ENCODE measurements at regions not wholly inside any gene's neighbourhood (a gene's known extent, or its start where the extent isn't known, plus 50 kb on each side); places are given as distances from the start of the nearest gene placed in this dataset.

DNA sequence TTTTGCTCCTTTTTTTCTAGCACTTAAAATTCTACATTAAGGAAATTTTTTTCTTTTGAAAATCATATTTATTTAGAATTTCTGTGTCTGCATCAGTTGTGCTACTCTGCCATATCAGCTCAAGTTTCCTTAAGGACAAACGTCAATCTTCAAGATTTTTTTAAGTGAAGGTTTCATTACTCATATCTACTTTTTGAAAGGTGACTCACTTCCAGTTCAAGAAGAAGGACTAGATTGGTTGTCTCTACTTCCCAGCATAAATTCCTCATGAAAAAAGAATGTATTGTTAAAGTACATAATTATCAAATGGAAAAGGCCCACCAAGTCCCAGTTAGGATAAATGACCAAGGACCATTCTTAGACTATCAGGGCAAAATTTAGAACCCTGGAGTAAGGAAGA, 626.5 kb downstream of the DMRTA1 start:
- no peak overlapping the region for H3K27ac Mint-ChIP-seq (ENCODE audit: unreplicated experiment)
- no peaks in the 10 kb centered on the region for H3K27me3 Mint-ChIP-seq (ENCODE audit: unreplicated experiment)
- H3K9me3 Mint-ChIP-seq (ENCODE audit: unreplicated experiment): no peaks in the 10 kb centered on the region
- DNase-seq (ENCODE audit: extremely low spot score, unreplicated experiment): no peak
- H3K36me3 Mint-ChIP-seq (ENCODE audit: unreplicated experiment): no peaks in the 10 kb centered on the region
- no peak for TF ChIP-seq CTCF (IDR thresholded peaks at IDR 0.05)
- no peaks in the 10 kb centered on the region for H3K4me1 Mint-ChIP-seq (ENCODE audit: unreplicated experiment)
- H3K4me3 Mint-ChIP-seq (ENCODE audit: unreplicated experiment): no peak overlapping the region

- Mint-ChIP-seq H3K27me3 (ENCODE audit: unreplicated experiment) (no peaks in the 10 kb centered on the region), H3K4me1 (ENCODE audit: unreplicated experiment) (no peaks in the 10 kb centered on the region), H3K36me3 (ENCODE audit: unreplicated experiment) (no peaks in the 10 kb centered on the region), H3K4me3 (ENCODE audit: unreplicated experiment) (no peak overlapping the region), H3K9me3 (ENCODE audit: unreplicated experiment) (no peaks in the 10 kb centered on the region), H3K27ac (ENCODE audit: unreplicated experiment) (no peak overlapping the region)
- no peak for DNase-seq (ENCODE audit: extremely low spot score, unreplicated experiment)
- no peak for TF ChIP-seq CTCF (IDR thresholded peaks at IDR 0.05)
These were observed 633.2 kb downstream of the DMRTA1 start for GRCh38 chr9:23079798-23080197.

DNA sequence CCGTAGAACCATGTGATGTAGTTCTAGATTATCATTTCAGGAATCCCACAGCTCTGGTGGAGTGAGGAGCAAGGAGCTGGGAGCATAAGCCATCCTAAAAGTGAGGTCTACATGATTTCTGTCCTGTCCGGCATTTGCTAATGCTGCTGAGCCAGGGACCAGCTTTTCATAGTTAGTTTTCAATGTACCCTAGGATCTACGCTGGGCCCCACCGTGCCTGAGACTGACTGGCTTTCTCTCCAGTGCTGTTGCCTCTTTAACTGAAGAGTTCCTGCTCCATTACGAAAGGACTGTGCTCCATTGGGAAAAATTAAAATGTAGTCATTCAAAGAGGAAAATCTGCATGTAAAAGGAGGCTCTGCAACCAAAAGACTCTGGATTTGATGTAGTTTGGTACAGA, 634.8 kb downstream of the DMRTA1 start:
- DNase-seq (ENCODE audit: extremely low spot score, unreplicated experiment): no peak
- no peak for TF ChIP-seq CTCF (IDR thresholded peaks at IDR 0.05)
- H3K4me3 Mint-ChIP-seq (ENCODE audit: unreplicated experiment): no peak overlapping the region
- H3K9me3 Mint-ChIP-seq (ENCODE audit: unreplicated experiment): no peaks in the 10 kb centered on the region
- no peaks in the 10 kb centered on the region for H3K27me3 Mint-ChIP-seq (ENCODE audit: unreplicated experiment)
- no peaks in the 10 kb centered on the region for H3K36me3 Mint-ChIP-seq (ENCODE audit: unreplicated experiment)
- no peak overlapping the region for H3K27ac Mint-ChIP-seq (ENCODE audit: unreplicated experiment)
- H3K4me1 Mint-ChIP-seq (ENCODE audit: unreplicated experiment): no peaks in the 10 kb centered on the region

DNA sequence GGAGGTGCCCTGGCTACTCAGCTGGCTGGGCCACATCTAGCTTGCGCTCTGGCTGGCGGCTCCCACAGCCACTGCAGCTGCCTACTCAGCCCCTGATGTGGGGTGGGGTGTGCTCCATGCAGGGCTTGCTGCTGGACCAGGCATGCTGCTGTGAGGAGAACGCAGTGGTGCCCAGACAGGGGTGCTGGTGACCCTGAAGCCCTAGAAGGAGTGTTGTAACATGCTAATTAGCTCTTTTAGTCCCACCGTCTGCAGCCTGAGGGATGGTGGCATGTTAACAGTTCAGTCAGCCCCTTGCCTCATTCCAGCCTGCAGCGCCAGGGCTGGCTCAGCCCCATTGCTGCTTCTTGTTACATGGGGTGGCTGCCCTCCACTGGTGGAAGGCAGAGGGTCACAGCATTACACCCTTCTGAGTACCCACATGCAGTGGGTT, 642.3 kb downstream of the DMRTA1 start:
- H3K4me3 Mint-ChIP-seq (ENCODE audit: unreplicated experiment): no peak overlapping the region
- H3K27ac Mint-ChIP-seq (ENCODE audit: unreplicated experiment): no peak overlapping the region
- no peaks in the 10 kb centered on the region for H3K36me3 Mint-ChIP-seq (ENCODE audit: unreplicated experiment)
- no peaks in the 10 kb centered on the region for H3K4me1 Mint-ChIP-seq (ENCODE audit: unreplicated experiment)
- TF ChIP-seq CTCF (IDR thresholded peaks at IDR 0.05): no peak
- peaks cover 2% of the 10 kb centered on the region for H3K9me3 Mint-ChIP-seq (ENCODE audit: unreplicated experiment)
- H3K27me3 Mint-ChIP-seq (ENCODE audit: unreplicated experiment): peaks cover 4% of the 10 kb centered on the region
- DNase-seq (ENCODE audit: extremely low spot score, unreplicated experiment): no peak

GRCh38 chr9:23117616-23118015, 671.0 kb downstream of the DMRTA1 start:
- no peak for DNase-seq (ENCODE audit: extremely low spot score, unreplicated experiment)
- Mint-ChIP-seq H3K4me3 (ENCODE audit: unreplicated experiment) (no peak overlapping the region), H3K4me1 (ENCODE audit: unreplicated experiment) (no peaks in the 10 kb centered on the region), H3K9me3 (ENCODE audit: unreplicated experiment) (no peaks in the 10 kb centered on the region), H3K27ac (ENCODE audit: unreplicated experiment) (no peak overlapping the region), H3K27me3 (ENCODE audit: unreplicated experiment) (no peaks in the 10 kb centered on the region), H3K36me3 (ENCODE audit: unreplicated experiment) (no peaks in the 10 kb centered on the region)
- no peak for TF ChIP-seq CTCF (IDR thresholded peaks at IDR 0.05)

Data from osteocyte (in vitro differentiated cells).